Occipital lobe (tissue), 1 donor: ENCODE measurements at regions not wholly inside any gene's neighbourhood (a gene's known extent, or its start where the extent isn't known, plus 50 kb on each side); places are given as distances from the start of the nearest gene placed in this dataset.
A peak's percentile ranks its signal among the peaks of the same experiment; 100 is the strongest.

Experiments
- DNase-seq: peaks from one replicate; lab custom pipeline; 2025; lab: John Stamatoyannopoulos, UW

DNA sequence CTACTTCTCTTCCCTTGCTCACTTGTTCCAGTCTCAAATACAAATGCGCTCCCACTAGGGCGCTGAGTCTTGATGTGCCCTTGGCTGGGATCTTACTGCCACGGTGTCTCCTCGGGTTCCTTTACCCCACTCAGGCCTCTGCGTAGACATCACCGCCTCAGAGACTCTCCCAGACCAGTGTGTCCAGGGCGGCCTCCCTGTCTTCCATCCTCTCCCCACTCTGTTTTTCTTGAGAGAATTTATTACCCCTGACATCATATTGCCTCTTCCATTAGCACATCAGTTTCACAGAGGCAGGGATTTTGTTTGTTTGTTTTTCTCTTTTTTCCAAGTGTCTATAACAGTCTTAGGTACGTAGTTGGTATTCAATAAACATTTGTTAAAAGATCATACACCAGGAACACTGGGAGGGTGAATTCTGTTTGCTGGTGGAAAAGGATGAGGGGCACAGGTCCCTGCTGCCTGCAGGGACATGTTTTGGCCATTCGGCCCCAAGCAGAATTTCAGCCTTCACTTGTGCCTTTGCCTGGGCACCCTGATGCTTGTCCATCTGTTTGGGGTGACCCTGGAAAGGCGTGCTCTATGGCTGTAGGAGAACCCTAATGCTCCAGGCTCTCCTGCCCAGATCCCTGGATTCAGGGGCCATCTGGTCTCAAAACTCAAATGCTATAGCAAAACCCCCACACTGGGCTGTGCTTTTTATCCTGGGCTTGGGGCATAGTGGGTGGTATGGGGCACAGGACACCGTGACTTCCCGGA is 55.0 kb downstream of the RPL37A start:
- no peak for DNase-seq

DNA sequence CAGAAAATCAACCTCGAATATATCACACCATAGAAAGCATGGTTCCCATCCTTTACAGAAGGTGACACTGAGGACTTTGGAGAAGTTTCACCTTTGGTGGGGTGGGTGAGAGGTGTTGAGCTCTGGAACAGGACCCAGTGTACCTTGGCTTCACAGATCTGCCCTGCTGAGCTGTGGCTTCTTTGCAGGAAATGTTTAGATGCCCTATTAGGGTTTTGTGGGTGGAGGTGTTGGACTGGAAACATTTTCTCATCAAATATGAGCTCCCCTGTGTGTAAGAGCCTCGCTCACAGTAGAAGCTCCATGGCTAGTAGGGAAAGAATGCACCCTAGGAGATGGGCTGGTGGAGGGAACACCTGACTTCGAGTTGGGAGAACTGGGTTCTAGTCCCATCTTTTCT is 55.6 kb downstream of the RPL37A start:
- DNase-seq = no peak

DNA sequence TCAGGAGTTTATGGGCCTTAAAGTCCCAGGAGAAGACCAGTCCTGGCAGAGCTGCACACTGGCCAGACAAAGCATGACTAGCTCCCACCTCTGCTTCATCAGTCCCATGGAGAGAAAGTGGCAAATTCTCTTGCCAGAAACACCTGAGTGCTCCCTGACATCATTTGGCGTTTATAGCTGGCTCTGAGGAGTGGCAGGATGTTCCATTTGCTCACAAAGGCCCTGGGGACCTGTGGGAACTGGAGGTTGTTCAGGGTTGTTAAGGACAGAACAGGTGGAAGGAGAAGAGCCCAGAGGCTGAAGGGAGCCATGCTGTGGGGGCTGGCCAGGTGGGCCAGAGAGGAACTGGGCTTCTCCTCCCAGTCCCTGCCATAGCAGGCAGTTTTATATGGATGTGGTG is 56.1 kb downstream of the RPL37A start:
- no peak for DNase-seq

DNA sequence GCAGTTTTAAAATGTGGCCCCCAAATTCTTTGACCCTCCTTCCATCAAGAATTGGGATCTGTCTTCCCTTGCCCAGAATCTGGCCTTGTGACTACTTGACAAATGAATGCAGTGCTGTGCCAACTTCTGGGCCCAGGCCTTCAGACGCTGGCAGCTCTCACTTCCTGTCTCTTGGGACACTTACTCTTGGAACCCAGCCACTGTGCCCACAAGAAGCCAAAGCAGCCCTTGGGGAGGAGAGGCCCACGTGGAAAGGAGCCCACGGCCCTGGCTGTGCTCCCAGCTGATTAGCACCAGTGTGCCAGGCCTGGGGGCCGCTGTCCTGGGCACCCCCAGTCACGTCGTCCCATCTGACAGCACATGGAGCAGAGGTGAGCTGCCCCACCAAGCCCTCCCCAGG is 56.6 kb downstream of the RPL37A start:
- DNase-seq = peak; percentile 48

DNA sequence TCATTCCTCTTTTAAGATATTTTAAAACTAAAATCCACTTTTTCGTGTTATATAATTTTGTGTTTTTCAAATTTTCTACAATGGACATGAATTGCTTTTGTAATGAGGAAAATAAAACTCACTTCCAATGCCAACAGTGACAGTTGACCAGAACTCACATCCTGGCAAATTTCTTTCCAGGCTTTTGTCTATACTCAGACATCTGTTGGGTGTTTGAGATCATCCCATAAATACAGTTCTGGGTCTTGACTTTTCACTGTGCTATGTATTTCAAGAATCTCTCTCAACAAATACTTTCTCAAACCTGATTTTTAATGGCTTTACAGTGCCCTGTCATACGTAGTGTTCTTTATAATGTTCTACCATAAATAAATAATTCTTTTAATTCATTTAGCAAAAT is 57.6 kb downstream of the RPL37A start:
- no peak for DNase-seq

DNA sequence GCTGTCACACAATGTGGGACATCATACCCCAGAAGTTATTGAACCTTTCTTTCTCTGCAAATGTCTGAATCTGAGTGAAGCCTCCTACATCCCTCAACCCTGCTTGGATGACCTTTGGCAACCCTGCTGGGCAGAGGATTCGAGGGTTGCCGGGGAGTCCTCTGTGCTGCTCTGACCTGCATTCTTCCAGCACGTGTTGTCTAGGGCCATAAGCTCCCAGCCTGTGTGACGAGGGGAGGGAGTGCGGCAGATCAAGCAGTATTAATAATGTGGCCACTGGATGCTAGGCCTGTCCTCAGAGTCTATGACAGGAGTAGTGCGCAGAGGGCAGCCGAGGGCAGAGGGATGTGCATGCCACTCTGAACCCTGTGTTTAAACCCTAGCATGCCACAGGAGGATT is 58.8 kb downstream of the RPL37A start:
- DNase-seq = no peak

DNA sequence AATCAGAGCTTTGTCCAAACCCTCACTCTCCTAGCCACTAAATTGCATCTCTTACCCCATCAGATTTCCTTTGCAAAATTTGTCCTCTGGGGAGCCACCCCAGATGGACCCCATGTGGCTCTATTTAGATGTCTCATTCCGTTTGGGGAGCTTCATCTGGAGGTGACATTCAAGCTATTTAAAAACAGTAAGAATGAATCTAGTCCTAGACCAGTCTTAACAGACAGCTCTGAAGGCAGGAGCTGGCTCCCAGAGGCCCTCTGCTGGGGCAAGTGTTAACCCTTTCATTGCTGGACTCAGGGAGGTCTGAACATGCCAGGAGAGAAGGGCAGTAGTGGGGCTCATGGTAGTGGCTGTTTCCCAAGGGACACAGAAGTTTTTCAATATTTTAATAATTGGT is 59.2 kb downstream of the RPL37A start:
- no peak for DNase-seq

DNA sequence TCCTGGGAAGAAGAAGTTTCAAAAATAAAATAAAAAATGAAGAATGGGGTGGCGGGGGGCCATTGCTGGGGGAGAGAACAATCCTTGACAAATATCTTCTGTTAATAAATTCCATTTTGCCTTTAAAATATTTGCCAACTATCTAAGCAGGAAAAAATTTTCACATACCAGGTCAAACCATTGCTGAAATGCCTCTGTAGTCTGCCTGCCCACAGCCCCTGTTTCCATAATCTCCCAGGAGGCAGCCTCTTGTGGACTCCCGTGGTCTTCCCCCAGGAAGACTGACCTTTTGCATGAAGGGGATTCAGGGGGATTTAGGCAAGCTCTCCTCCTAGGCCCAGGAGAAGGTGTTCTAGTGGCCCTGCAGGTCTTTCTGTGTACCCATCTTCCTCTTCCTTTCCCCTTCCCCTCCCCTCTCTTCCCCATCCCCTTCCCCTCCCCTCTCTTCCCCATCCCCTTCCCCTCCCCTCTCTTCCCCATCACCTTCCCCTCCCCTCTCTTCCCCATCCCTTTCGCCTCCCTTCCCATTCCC is 61.0 kb downstream of the RPL37A start:
- no peak for DNase-seq

DNA sequence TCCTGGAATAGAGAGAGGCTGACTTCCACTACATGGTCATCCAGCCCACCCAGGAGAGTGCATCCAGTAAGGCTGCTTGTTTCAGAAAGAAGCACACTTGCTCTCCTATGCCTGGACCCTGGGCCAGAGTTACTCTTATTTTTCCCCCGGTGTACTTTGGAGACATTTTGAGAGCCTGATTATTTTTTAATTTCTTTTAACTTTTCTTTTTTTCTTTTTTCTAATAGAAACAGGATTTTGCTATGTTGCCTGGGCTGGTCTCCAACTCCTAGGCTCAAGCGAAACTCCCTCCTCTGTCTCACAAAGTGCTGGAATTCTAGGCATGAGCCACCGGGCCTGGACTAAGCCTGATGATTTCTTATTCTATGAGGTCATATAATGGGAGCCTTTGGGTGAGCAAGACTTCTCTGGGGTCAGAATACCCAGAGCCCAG is 62.2 kb downstream of the RPL37A start:
- DNase-seq = no peak

DNA sequence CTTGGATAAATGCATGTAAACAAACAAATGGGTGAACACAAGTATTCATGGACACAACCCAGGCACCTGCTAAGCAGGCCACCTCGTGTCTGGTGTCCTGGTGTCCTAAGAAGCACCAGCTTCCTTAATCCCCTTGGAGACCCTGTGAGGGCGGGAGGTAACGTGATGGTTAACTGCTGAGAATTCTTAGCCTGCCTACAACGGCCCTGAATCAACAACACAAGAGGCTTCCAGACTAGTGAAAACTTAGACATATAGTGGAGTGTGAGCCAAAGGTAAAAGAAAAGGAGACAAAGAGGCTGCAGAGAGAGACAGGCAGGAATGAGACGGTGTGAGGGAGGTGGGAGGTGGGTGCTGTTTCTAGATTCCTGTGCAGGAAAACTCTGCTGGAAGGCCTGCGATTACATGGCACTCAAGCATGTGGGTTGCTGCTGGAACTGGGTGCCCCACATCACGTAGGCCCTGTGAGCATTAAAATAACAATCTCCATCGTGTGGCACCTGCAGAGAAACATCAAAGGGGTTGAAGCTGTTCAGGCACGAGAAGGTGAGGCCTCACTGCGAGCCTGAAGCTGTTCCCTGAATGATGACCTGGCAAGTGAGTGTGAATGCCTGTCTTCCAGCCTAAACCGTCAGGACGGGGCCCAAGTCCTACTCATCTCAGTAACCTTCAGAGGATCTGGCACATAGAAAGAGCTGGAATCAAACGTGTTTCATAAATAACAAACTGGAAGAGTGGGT is 64.2 kb downstream of the RPL37A start:
- no peak for DNase-seq

DNA sequence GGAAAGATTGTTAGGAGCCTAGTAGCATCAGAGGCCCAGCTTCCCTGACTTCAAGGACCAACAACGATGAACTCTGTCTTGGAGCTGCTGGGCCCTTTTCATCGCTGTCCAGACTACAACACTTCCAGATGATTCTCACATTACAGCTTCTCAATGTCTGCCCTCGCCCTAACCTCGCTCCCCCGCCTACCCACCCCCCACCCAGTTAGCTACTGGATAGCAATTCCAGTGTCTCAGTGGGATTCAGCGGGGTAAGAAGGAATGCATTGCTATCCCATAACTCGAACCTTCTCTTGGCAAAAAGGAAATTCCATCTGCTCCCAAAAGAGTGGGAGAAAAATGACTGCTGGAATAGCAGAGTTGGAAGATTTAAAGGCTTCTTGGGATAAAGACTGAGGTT is 65.0 kb downstream of the RPL37A start:
- no peak for DNase-seq

DNA sequence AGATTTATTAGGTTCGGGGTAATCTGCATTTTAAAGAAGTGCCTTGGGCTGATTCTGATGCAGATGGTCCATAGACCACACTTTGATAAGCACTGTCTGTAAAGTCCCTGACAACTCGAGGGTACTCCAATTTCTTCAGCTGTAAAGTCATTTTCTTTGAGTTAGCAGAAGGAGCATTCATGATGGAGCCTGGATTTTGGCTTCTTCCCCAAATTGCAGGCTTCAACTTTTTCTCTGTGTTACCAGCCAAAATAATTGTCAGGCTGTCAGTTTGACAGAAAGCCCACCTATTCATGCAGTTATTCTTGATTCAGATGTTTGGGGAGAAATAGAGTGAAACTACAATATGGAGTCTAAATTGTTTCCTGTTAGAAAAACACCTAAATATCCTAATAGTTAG is 66.0 kb downstream of the RPL37A start:
- no peak for DNase-seq

DNA sequence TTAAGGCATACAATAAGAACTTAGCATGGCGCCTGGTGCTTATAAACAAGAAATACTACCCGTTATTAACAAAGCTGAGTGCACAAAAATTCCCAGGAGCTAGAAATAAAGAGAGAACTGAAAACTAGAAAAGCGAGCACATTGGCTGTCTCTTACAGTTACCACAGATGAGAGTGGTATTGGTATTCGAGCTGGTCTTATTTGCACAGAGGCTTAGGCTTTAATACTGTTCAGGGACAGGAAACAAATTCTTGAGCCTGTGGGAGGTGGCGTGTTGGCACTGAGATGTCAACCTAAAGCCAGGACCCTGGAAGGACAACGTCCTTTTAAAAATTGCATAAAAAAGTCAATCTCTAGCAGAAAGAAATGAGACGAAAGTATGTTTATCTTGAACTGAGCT is 67.3 kb upstream of the IGFBP2 start:
- no peak for DNase-seq

DNA sequence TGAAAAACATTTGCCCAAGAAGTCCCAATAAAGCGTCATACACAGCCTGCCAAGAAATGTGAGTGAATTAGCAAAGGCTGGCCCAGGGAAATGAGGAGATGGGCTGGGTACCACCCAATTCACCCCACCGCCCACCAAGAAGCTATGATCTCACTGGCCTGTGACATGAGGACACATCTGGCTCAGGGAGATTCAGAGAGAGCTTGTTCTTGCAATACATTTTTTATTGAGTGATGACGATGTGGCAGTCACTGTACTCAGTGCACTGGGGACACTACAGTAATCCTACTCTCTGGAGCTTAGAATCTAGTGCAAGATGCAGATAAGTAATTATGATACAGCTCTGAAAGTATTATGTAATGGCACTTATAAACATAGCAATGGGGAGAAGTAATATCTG is 64.6 kb upstream of the IGFBP2 start:
- no peak for DNase-seq

DNA sequence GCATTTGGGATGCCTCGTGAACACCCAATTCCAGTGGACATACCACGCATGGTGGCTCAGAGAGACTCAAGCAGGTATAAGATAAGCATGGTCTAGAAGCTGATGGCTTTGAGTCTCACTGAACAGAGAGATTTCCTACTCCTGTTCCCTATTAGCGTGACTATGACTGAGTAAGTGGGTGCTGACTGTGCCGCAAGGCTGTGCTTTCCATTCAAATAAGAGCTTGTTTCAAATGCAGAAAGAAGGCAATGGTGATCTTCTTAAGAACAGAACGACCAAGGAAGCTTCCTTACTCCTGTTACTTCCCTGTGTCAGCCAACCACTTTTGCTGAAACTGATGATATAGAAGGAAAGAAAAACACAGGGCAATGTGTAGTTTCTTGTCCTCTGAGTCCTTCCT is 63.5 kb upstream of the IGFBP2 start:
- DNase-seq = no peak

DNA sequence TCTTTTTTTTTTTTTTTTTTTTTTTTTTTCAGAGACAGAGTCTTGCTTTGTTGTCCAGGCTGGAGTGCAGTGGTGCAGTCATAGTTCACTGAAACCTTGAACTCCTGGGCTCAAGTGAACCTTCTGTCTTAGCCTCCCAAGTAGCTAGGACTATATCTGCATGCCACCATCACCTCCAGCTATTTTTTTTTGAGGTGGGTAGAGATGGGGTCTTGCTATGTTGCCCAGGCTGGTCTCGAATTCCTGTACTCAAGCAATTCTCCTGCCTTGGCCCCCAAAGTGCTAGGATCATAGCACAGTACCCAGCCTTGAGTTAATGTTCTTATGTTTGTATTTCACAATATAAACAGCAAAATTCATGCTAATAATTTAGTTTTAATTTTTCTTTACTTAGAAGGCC is 62.9 kb upstream of the IGFBP2 start:
- DNase-seq = no peak

DNA sequence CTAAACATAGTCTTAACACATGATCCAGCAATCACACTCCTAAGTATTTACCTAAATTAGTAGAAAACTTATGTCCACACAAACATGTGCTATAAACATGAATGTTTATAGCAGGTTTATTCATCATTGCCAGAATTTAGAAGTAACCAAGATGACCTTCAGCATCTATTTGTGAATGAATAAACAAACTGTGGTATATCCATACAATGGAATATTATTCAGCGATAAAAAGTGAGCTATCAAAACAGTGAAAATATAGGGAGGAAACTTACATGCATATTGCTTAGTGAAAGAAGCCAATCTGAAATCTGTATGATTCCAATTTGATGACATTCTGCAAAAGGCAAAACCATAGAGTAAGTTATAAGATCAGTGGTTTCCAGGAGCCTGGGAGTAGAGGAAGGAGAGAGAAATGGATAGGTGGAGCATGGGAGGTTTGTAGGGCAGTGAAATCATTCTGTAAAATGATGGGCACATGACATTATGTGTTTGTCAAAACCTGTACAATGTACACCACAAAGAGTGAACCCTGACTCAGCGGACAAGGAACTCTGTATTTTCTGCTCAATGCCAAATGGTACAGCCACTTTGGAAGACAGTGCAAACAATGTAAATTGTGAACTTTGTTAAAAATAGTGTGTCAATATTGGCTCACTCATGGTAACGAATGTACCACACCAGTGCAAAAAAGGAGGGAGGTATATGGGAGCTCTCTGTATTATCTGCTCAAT is 61.9 kb upstream of the IGFBP2 start:
- no peak for DNase-seq

DNA sequence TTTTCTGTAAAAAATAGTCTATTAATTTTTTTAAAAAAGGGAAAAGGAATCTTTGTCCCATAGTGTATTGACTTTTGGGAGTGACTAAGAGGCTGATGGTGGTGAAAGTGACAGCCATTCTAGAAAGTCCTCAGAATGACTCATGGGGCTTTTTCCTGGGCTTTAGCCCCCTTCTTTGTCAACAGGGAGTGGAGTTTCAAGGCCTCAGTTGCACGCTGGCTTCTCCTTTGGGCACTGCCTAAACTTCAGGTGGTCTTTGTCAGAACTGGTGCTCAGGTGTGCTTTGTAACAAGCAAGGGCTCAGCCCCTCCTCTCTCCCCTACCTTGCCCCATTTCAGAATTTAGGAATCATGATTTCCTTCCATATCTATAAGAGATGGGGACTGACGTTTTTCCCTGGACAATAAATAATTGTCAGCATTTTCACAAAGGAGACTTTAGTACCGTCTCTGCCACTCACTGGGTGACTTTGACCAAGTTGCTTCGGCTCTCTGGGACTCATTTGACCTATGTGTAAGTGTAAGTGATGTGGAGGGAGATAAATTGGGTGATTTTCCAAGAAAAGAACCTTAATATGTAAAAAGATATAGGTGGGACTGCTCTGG is 61.2 kb upstream of the IGFBP2 start:
- no peak for DNase-seq

DNA sequence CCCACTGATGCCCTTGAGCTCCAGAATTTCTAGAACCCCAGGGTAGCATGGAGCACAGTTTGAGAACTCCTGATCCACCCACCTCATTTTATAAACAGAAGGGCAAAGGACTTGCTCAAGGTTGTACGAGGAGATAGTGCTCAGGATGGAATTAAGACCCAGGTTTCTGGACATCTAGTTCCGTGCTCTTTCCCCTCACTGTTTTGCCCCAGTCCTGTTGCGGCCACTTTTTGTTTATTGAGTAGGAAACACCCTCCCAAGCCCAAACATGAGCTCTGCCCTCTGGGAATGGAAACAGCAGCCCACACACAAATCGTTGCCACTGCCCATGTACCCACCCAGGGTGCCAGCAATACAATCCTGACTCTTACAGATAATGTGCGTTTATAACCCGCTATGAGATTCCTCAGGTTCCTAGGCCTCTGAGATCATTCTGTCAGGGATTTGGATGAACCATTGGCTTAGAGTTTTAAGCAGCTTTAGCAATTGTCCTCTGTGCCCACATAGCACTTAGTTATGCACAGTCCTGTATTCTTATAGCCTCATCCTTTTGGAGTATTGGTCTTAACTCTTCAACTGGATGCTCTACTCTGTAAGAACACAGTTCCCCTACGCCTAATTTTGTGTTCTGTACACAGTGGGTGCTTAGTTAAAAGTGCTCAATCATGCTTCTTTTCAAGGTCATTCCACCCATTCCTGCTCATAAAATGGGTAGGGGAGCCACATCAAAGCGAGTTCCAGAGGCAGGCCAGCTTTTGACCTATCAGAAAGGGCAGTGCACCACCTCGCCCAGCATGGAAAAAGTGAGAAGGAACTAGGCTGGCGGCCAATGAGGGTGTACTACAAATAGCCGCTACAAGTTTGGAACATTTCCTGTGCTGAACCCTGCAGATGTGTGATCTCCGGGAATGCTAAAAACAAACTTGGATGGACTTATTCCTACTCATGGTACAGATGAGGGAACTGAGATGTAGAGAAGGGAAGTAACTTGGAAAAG is 60.3 kb upstream of the IGFBP2 start:
- no peak for DNase-seq

DNA sequence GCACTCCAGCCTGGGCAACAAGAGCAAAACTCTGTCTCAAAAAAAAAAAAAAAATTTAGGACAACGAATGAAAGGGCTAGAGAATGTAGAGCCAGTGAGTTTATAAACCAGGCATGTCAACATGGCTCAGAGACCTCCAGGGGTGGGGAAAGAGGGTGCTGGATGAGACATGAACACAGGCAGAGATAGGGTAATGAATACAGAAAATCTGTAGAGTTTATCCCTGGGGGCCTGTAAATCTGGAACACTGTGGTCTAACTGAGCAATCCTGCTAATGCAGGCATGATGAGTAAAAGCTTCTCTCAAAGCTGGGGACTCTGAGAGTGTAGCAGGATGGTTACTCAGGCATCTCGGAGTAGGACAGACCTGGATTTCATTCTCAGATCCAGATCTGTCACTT is 59.2 kb upstream of the IGFBP2 start:
- DNase-seq = no peak

DNA sequence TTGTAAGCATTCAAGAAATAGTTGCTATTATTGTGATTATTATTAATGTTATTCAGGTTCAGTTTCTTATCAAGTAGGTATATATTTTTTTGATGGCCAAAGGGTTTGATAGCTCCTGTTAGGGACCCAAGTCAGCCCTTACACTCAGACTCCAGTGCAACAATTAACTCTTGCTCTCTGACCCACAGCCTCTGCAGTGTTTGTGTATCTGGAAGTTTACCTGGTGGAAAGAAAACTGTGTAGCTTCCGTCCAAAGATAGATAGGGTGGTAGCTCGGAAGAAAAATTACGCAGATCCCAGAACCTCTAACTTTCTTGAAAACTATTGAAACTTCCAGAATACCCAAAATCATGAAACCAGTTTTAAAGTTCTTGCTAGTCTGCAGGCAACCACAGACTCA is 58.6 kb upstream of the IGFBP2 start:
- DNase-seq = no peak
